ENCODE measurements at regions not wholly inside any gene's neighbourhood (a gene's known extent, or its start where the extent isn't known, plus 50 kb on each side); places are given as distances from the start of the nearest gene placed in this dataset.

GRCh38 chr2:145096582-145096981, 576.7 kb upstream of the ZEB2 start:
- no peak overlapping the region for H3K27ac Mint-ChIP-seq
- H3K27me3 Mint-ChIP-seq: no peaks in the 10 kb centered on the region
- ChIA-PET CTCF (no interaction called here), POLR2A (no interaction called here)
- ATAC-seq (ENCODE audit: low read depth) (no peak), DNase-seq (no peak)
- no peak overlapping the region for H3K4me3 Mint-ChIP-seq
- peaks cover 5% of the 10 kb centered on the region for H3K4me1 Mint-ChIP-seq
- no peaks in the 10 kb centered on the region for H3K9me3 Mint-ChIP-seq
- H3K36me3 Mint-ChIP-seq (ENCODE audit: low read depth): no peaks in the 10 kb centered on the region
- intact Hi-C loops (cut with micrococcal nuclease): no loop called here
- TF ChIP-seq CTCF (IDR thresholded peaks at IDR 0.05): no peak

- no peak for DNase-seq
- Mint-ChIP-seq H3K9me3 (peaks cover under 1% of the 10 kb centered on the region), H3K27me3 (no peaks in the 10 kb centered on the region), H3K27ac (no peak overlapping the region), H3K4me1 (peaks cover 5% of the 10 kb centered on the region), H3K36me3 (ENCODE audit: low read depth) (no peaks in the 10 kb centered on the region), H3K4me3 (no peak overlapping the region)
- CTCF ChIA-PET: no interaction called here
- intact Hi-C loops (cut with micrococcal nuclease): no loop called here
- POLR2A ChIA-PET: no interaction called here
- ATAC-seq (ENCODE audit: low read depth): no peak
- TF ChIP-seq CTCF (IDR thresholded peaks at IDR 0.05): no peak
Observed at GRCh38 chr2:145095641-145096435, 575.9 kb upstream of the ZEB2 start.

GRCh38 chr2:145094370-145094769, 574.5 kb upstream of the ZEB2 start:
- Mint-ChIP-seq H3K36me3 (ENCODE audit: low read depth) (no peaks in the 10 kb centered on the region), H3K4me3 (no peak overlapping the region), H3K27me3 (no peaks in the 10 kb centered on the region), H3K4me1 (peaks cover 5% of the 10 kb centered on the region), H3K27ac (no peak overlapping the region), H3K9me3 (peaks cover 6% of the 10 kb centered on the region)
- DNase-seq: no peak
- no peak for ATAC-seq (ENCODE audit: low read depth)
- TF ChIP-seq CTCF (IDR thresholded peaks at IDR 0.05): no peak
- intact Hi-C loops (cut with micrococcal nuclease): no loop called here
- ChIA-PET CTCF (no interaction called here), POLR2A (no interaction called here)

- Mint-ChIP-seq H3K27ac (no peak overlapping the region), H3K9me3 (peaks cover 6% of the 10 kb centered on the region), H3K27me3 (no peaks in the 10 kb centered on the region), H3K4me3 (no peak overlapping the region), H3K36me3 (ENCODE audit: low read depth) (no peaks in the 10 kb centered on the region), H3K4me1 (peaks cover 5% of the 10 kb centered on the region)
- ChIA-PET CTCF (no interaction called here), POLR2A (no interaction called here)
- TF ChIP-seq CTCF (IDR thresholded peaks at IDR 0.05): no peak
- intact Hi-C loops (cut with micrococcal nuclease): no loop called here
- DNase-seq: no peak
- ATAC-seq (ENCODE audit: low read depth): no peak
Observed at GRCh38 chr2:145091967-145092366, 572.0 kb upstream of the ZEB2 start.

GRCh38 chr2:145090841-145091761, 571.2 kb upstream of the ZEB2 start:
- no peak overlapping the region for H3K4me3 Mint-ChIP-seq

More at GRCh38 chr2:145090841-145091761, 571.2 kb upstream of the ZEB2 start:
- ATAC-seq (ENCODE audit: low read depth) (no peak), DNase-seq (no peak)
- Mint-ChIP-seq H3K9me3 (peaks cover 6% of the 10 kb centered on the region), H3K27me3 (no peaks in the 10 kb centered on the region), H3K27ac (no peak overlapping the region), H3K4me1 (peaks cover 4% of the 10 kb centered on the region), H3K36me3 (ENCODE audit: low read depth) (no peaks in the 10 kb centered on the region)
- no peak for TF ChIP-seq CTCF (IDR thresholded peaks at IDR 0.05)
- ChIA-PET POLR2A (no interaction called here), CTCF (no interaction called here)
- intact Hi-C loops (cut with micrococcal nuclease): no loop called here
